ENCODE measurements at regions not wholly inside any gene's neighbourhood (a gene's known extent, or its start where the extent isn't known, plus 50 kb on each side); places are given as distances from the start of the nearest gene placed in this dataset.

GRCh38 chr14:49456589-49456988 lies 129.6 kb downstream of the RPS29 start:
- no peaks in the 10 kb centered on the region for H3K79me2 ChIP-seq (ENCODE audit: insufficient read depth, low read length)
- H3K27me3 ChIP-seq (ENCODE audit: insufficient read depth, low read length) = no peaks in the 10 kb centered on the region
- no peaks in the 10 kb centered on the region for H3K9me3 ChIP-seq (ENCODE audit: low read length)
- no peaks in the 10 kb centered on the region for H3K4me1 ChIP-seq (ENCODE audit: insufficient read depth, low read length, severe bottlenecking)
- TF ChIP-seq, protein P1, sequence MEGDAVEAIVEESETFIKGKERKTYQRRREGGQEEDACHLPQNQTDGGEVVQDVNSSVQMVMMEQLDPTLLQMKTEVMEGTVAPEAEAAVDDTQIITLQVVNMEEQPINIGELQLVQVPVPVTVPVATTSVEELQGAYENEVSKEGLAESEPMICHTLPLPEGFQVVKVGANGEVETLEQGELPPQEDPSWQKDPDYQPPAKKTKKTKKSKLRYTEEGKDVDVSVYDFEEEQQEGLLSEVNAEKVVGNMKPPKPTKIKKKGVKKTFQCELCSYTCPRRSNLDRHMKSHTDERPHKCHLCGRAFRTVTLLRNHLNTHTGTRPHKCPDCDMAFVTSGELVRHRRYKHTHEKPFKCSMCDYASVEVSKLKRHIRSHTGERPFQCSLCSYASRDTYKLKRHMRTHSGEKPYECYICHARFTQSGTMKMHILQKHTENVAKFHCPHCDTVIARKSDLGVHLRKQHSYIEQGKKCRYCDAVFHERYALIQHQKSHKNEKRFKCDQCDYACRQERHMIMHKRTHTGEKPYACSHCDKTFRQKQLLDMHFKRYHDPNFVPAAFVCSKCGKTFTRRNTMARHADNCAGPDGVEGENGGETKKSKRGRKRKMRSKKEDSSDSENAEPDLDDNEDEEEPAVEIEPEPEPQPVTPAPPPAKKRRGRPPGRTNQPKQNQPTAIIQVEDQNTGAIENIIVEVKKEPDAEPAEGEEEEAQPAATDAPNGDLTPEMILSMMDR (IDR thresholded peaks at IDR 0.05; ENCODE audit: low read length) = no peak
- no peak for TF ChIP-seq EZH2 (IDR thresholded peaks at IDR 0.05; ENCODE audit: borderline replicate concordance, low read length)
- no peaks in the 10 kb centered on the region for H4K20me1 ChIP-seq (ENCODE audit: insufficient read depth, low read length)
- no peak overlapping the region for H3K4me3 ChIP-seq (ENCODE audit: low read depth, low read length, poor library complexity, severe bottlenecking)
- no peaks in the 10 kb centered on the region for H3K9me2 ChIP-seq (ENCODE audit: low read depth, low read length)
- no peaks in the 10 kb centered on the region for H3K36me3 ChIP-seq (ENCODE audit: insufficient read depth, low read length)
- H3K27ac ChIP-seq (ENCODE audit: low read depth, low read length, poor library complexity, severe bottlenecking) = no peak overlapping the region
- H2AFZ ChIP-seq (ENCODE audit: low read length) = no peak overlapping the region
- no peak overlapping the region for H3K9ac ChIP-seq (ENCODE audit: low read length)
- no peak overlapping the region for H3K4me2 ChIP-seq (ENCODE audit: low read length)
- no peaks in the 10 kb centered on the region for H3F3A ChIP-seq (ENCODE audit: insufficient read depth, low read length)

DNA sequence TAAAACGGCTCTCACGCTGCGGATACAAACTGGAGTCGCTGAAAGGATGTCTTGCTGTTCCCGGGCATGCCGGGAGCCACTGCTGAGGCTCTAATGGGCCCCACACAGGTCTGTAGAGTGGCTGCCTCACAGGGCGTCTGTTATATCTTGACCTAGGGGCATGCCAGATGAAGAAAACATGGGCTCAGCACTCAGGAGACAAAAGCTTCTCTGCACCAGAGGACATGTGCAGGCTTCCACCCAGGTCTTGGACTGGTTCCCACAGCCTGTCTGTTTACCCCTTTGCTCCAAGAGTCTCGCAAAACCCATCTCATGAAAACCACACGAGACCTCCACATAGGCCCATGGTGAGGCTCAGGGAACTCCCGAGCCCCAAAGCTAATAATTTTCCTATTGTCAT lies 134.2 kb downstream of the RPS29 start:
- no peak overlapping the region for H3K9ac ChIP-seq (ENCODE audit: low read length)
- no peak overlapping the region for H3K27ac ChIP-seq (ENCODE audit: low read depth, low read length, poor library complexity, severe bottlenecking)
- H3K36me3 ChIP-seq (ENCODE audit: insufficient read depth, low read length) = no peaks in the 10 kb centered on the region
- no peaks in the 10 kb centered on the region for H3K27me3 ChIP-seq (ENCODE audit: insufficient read depth, low read length)
- no peak overlapping the region for H3K4me3 ChIP-seq (ENCODE audit: low read depth, low read length, poor library complexity, severe bottlenecking)
- no peak overlapping the region for H2AFZ ChIP-seq (ENCODE audit: low read length)
- no peaks in the 10 kb centered on the region for H3K9me2 ChIP-seq (ENCODE audit: low read depth, low read length)
- H3K9me3 ChIP-seq (ENCODE audit: low read length) = no peaks in the 10 kb centered on the region
- H3F3A ChIP-seq (ENCODE audit: insufficient read depth, low read length) = no peaks in the 10 kb centered on the region
- H3K79me2 ChIP-seq (ENCODE audit: insufficient read depth, low read length) = no peaks in the 10 kb centered on the region
- H3K4me2 ChIP-seq (ENCODE audit: low read length) = no peak overlapping the region
- H3K4me1 ChIP-seq (ENCODE audit: insufficient read depth, low read length, severe bottlenecking) = no peaks in the 10 kb centered on the region
- TF ChIP-seq EZH2 (IDR thresholded peaks at IDR 0.05; ENCODE audit: borderline replicate concordance, low read length) = no peak
- TF ChIP-seq, protein P1 (IDR thresholded peaks at IDR 0.05; ENCODE audit: low read length) = no peak
- H4K20me1 ChIP-seq (ENCODE audit: insufficient read depth, low read length) = no peaks in the 10 kb centered on the region

DNA sequence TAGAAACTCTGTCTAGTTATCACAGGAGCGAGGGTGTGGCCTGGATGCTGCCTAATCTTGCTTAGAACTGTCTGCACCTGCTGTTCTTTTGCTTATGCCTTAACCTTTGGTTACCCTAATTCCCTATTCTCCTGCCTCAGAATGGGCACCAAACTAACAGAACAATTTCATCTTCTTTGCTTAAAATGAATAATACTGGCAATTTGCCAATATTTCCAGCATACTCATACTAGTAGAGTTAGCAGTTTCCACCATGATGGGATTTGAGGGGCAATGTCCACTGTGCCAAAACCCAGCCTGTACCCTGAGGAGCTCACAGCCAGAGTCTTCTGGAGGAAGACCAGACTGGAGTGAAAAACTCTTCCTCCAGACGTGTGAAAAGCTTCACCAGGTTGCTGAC lies 136.4 kb downstream of the RPS29 start:
- Histone ChIP-seq H4K20me1 (ENCODE audit: insufficient read depth, low read length) (no peaks in the 10 kb centered on the region), H3K27me3 (ENCODE audit: insufficient read depth, low read length) (no peaks in the 10 kb centered on the region), H3K4me2 (ENCODE audit: low read length) (no peak overlapping the region), H3K9ac (ENCODE audit: low read length) (no peak overlapping the region), H2AFZ (ENCODE audit: low read length) (no peak overlapping the region), H3K27ac (ENCODE audit: low read depth, low read length, poor library complexity, severe bottlenecking) (no peak overlapping the region), H3F3A (ENCODE audit: insufficient read depth, low read length) (no peaks in the 10 kb centered on the region), H3K79me2 (ENCODE audit: insufficient read depth, low read length) (no peaks in the 10 kb centered on the region), H3K9me3 (ENCODE audit: low read length) (no peaks in the 10 kb centered on the region), H3K36me3 (ENCODE audit: insufficient read depth, low read length) (no peaks in the 10 kb centered on the region), H3K9me2 (ENCODE audit: low read depth, low read length) (no peaks in the 10 kb centered on the region), H3K4me1 (ENCODE audit: insufficient read depth, low read length, severe bottlenecking) (no peaks in the 10 kb centered on the region), H3K4me3 (ENCODE audit: low read depth, low read length, poor library complexity, severe bottlenecking) (no peak overlapping the region)
- no peak for TF ChIP-seq EZH2 (IDR thresholded peaks at IDR 0.05; ENCODE audit: borderline replicate concordance, low read length)
- TF ChIP-seq, protein P1 (IDR thresholded peaks at IDR 0.05; ENCODE audit: low read length) = no peak
